ENCODE measurements at regions not wholly inside any gene's neighbourhood (a gene's known extent, or its start where the extent isn't known, plus 50 kb on each side); places are given as distances from the start of the nearest gene placed in this dataset.
"Not testable (repeated sequence)": the region's sequence is repeated elsewhere in the genome, so short reads cannot be mapped to it uniquely, and the experiment has no call there.

DNA sequence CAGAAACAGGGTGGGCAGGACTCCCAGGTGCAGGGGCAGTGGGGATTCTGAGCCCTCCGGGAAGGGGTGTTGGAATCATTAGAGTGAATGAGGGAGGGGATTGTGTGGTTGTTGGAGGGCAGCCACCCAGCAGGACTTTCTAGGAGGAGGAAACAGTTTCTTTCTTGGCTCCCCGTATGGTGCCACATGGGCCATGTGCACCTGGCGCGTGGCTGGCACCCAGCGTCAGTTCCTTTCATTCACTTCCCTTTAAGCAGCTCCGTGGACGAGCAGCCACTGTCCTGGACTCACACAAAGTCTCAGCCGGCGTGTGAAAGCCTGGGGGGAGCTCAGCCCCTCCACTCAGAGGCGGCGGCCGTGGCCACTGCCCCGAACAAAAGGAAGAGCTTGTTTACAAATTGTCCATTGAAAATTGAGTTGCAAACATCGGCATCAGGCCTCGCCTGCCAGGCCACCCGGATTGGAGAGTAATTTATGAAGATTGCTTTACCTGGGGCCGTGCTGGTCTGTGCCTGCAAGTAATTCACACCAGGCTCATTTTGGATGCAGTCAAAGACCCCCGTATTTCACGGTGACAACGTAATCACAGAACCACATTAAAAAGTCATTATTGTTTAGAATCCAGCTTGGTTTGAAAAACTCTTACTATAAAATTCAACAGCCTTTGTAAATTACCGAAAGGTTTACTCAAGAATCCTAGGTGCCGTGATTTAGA is 101.7 kb upstream of the C14orf180 start:
- Mint-ChIP-seq H3K27me3 (ENCODE audit: unreplicated experiment) (peaks cover 8% of the 10 kb centered on the region), H3K4me3 (ENCODE audit: unreplicated experiment) (no peak overlapping the region), H3K27ac (ENCODE audit: unreplicated experiment) (no peak overlapping the region), H3K36me3 (ENCODE audit: unreplicated experiment) (peaks cover 9% of the 10 kb centered on the region), H3K9me3 (ENCODE audit: unreplicated experiment) (peaks cover 10% of the 10 kb centered on the region), H3K4me1 (ENCODE audit: low read depth, unreplicated experiment) (peaks cover 9% of the 10 kb centered on the region)
- DNase-seq: no peak
- TF ChIP-seq, protein P1, sequence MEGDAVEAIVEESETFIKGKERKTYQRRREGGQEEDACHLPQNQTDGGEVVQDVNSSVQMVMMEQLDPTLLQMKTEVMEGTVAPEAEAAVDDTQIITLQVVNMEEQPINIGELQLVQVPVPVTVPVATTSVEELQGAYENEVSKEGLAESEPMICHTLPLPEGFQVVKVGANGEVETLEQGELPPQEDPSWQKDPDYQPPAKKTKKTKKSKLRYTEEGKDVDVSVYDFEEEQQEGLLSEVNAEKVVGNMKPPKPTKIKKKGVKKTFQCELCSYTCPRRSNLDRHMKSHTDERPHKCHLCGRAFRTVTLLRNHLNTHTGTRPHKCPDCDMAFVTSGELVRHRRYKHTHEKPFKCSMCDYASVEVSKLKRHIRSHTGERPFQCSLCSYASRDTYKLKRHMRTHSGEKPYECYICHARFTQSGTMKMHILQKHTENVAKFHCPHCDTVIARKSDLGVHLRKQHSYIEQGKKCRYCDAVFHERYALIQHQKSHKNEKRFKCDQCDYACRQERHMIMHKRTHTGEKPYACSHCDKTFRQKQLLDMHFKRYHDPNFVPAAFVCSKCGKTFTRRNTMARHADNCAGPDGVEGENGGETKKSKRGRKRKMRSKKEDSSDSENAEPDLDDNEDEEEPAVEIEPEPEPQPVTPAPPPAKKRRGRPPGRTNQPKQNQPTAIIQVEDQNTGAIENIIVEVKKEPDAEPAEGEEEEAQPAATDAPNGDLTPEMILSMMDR (IDR thresholded peaks at IDR 0.05; ENCODE audit: partially characterized antibody, unreplicated experiment): no peak

DNA sequence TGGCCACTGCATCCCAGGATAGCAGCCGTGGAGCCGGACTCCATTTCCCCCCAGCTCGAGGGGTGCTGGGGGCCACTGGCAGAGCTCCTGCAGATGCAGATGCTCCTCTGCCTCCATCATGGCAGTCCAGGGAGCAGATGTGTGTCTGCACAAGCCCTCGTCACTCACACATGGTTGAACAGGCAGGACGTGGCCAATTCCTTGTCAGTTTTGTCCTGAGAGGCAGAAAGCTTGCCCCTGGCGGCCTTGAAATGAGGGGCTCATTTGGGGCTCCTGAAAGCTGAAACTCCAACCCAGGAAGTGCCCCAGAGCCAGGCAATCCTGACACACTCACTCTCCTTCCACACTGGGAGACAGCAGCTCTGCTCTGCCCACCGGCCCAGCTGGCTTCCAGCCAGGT is 100.9 kb upstream of the C14orf180 start:
- Mint-ChIP-seq H3K27me3 (ENCODE audit: unreplicated experiment) (peaks cover 8% of the 10 kb centered on the region), H3K4me1 (ENCODE audit: low read depth, unreplicated experiment) (peaks cover 9% of the 10 kb centered on the region), H3K36me3 (ENCODE audit: unreplicated experiment) (peaks cover 15% of the 10 kb centered on the region), H3K9me3 (ENCODE audit: unreplicated experiment) (peaks cover 10% of the 10 kb centered on the region), H3K4me3 (ENCODE audit: unreplicated experiment) (no peak overlapping the region), H3K27ac (ENCODE audit: unreplicated experiment) (no peak overlapping the region)
- DNase-seq: no peak
- TF ChIP-seq, protein P1 (IDR thresholded peaks at IDR 0.05; ENCODE audit: partially characterized antibody, unreplicated experiment): no peak

DNA sequence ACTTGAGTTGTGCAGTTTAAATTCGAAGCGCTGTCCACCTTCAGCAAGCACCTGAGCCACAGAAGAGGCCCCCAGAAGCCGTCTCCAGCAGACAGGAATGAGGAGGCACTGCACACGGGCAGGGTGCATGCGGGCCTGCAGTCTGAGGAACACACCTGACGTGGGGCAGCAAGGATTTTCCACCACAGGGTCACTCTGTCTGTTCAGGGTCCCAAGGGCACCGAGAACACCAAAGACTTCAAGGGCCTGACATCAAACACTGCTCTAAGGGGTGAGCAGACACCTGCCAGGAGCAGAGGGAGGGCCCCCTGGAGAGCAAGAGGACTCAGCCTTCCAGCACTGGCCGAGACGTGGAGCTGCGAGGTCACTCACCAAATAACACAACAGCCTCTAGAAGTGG is 99.7 kb upstream of the C14orf180 start:
- Mint-ChIP-seq H3K4me3 (ENCODE audit: unreplicated experiment) (no peak overlapping the region), H3K36me3 (ENCODE audit: unreplicated experiment) (peaks cover 15% of the 10 kb centered on the region), H3K27ac (ENCODE audit: unreplicated experiment) (no peak overlapping the region), H3K27me3 (ENCODE audit: unreplicated experiment) (peaks cover 5% of the 10 kb centered on the region), H3K9me3 (ENCODE audit: unreplicated experiment) (peaks cover 10% of the 10 kb centered on the region), H3K4me1 (ENCODE audit: low read depth, unreplicated experiment) (no peaks in the 10 kb centered on the region)
- DNase-seq: no peak
- TF ChIP-seq, protein P1 (IDR thresholded peaks at IDR 0.05; ENCODE audit: partially characterized antibody, unreplicated experiment): no peak

DNA sequence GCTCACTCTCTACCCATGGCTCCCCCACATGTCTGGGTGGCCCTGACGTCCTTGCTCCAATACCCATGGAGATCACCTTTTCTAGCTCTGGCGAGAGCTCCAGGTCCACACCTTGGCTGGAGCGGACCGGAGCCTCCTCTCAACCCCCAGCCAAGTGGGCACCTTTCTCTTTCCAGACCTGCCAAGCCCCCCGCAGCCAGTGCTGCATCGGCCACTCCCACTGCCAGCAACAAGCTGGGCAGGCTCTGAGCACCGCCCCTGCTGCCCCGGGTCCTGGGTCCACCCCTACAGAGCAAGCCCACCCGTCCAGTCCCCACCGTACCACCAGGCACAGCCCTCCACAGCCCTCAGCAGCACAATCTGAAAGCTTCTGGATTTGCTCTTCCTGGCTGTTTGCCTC is 98.2 kb upstream of the C14orf180 start:
- H3K27me3 Mint-ChIP-seq (ENCODE audit: unreplicated experiment): peaks cover 5% of the 10 kb centered on the region
- no peak for DNase-seq
- H3K27ac Mint-ChIP-seq (ENCODE audit: unreplicated experiment): no peak overlapping the region
- H3K36me3 Mint-ChIP-seq (ENCODE audit: unreplicated experiment): peaks cover 15% of the 10 kb centered on the region
- TF ChIP-seq, protein P1 (IDR thresholded peaks at IDR 0.05; ENCODE audit: partially characterized antibody, unreplicated experiment): no peak
- H3K4me1 Mint-ChIP-seq (ENCODE audit: low read depth, unreplicated experiment): no peaks in the 10 kb centered on the region
- H3K4me3 Mint-ChIP-seq (ENCODE audit: unreplicated experiment): no peak overlapping the region
- H3K9me3 Mint-ChIP-seq (ENCODE audit: unreplicated experiment): peaks cover 10% of the 10 kb centered on the region

DNA sequence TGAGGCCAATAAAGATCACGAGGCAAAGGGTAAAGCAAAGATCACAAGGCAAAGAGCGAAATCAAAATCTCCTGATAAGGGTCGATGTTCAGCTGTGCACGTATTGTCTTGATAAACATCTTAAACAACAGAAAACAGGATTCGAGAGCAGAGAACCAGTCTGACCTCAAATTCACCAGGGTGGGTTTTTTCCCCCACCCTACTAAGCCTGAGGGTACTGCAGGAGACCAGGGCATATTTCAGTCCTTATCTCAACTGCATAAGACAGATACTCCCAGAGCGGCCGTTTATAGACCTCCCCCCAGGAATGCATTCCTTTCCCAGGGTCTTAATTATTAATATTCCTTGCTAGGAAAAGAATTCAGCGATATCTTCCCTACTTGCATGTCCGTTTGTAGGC is 97.5 kb upstream of the C14orf180 start:
- not testable (repeated sequence) for DNase-seq; H3K27me3 Mint-ChIP-seq (ENCODE audit: unreplicated experiment); H3K9me3 Mint-ChIP-seq (ENCODE audit: unreplicated experiment)

More for the DNA sequence above, 97.5 kb upstream of the C14orf180 start:
- H3K4me1 Mint-ChIP-seq (ENCODE audit: low read depth, unreplicated experiment); H3K4me3 Mint-ChIP-seq (ENCODE audit: unreplicated experiment); H3K27ac Mint-ChIP-seq (ENCODE audit: unreplicated experiment): not testable (repeated sequence)
- peaks cover 15% of the 10 kb centered on the region for H3K36me3 Mint-ChIP-seq (ENCODE audit: unreplicated experiment)

All from glutamatergic neuron (in vitro differentiated cells).